Left ventricle myocardium inferior (tissue), 1 donor: ENCODE measurements at regions not wholly inside any gene's neighbourhood (a gene's known extent, or its start where the extent isn't known, plus 50 kb on each side); places are given as distances from the start of the nearest gene placed in this dataset.

Experiments
- DNase-seq: peaks from one replicate; pipeline ENCODE4 v3.0.0-alpha.2; 2020
- H3K27ac ChIP-seq: fragments of 200-600 bp; replicated peaks from 2 replicates; pipeline ENCODE4 v1.8.0; 2021
- H3K27me3 ChIP-seq: fragments of 200-600 bp; 2 replicates; pipeline ENCODE4 v1.8.0; 2021; ENCODE audit warnings: low read depth
- H3K36me3 ChIP-seq: fragments of 200-600 bp; 2 replicates; pipeline ENCODE4 v1.8.0; 2021
- H3K4me1 ChIP-seq: fragments of 200-600 bp; 2 replicates; pipeline ENCODE4 v1.8.0; 2021
- H3K4me3 ChIP-seq: fragments of 200-600 bp; 2 replicates; pipeline ENCODE4 v1.8.0; 2021; ENCODE audit warnings: mild to moderate bottlenecking, moderate library complexity
- H3K9me3 ChIP-seq: fragments of 200-600 bp; replicated peaks from 2 replicates; pipeline ENCODE4 v1.8.0; 2021
- intact Hi-C: fragments of 100-400 bp; cut with micrococcal nuclease; formaldehyde crosslinking; loops from one replicate; pipeline ENCODE4 v1.11.0; 2022
- TF ChIP-seq, protein P1 (sequence below): fragments of 200-600 bp; IDR thresholded peaks from 2 replicates; pipeline ENCODE4 v1.8.0; 2021; ENCODE audit warnings: antibody characterized with exemption, mild to moderate bottlenecking, borderline replicate concordance
- donor health status: DM: no; HTN: yes; CAD: no; lungs with severe emphysema.

DNA sequence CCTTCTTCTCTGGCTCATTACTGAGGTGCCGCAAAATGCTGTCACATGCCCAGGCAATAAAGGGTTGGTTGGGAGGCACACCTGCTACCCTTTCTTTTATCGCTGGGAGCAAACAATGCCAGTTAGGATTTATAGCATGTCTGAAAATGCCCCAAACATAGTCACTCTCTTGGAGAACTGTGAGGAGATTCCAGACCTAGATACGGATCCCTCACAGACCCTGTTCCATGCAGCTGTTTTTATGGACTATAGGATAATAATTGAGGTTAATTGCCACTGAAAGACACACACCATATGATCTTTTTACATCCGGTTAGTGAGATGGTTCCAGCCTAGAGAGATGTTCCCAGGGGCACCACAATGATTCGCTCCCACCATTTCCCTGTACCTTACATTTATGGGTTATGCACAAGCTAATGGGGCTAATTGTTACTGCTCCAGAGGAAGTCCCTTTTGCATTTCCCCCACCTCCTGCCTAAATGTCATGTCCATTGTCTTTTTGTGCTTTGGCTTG lies 318.1 kb downstream of the PIK3R1 start:
- H3K4me3 ChIP-seq: no peak overlapping the region

DNA sequence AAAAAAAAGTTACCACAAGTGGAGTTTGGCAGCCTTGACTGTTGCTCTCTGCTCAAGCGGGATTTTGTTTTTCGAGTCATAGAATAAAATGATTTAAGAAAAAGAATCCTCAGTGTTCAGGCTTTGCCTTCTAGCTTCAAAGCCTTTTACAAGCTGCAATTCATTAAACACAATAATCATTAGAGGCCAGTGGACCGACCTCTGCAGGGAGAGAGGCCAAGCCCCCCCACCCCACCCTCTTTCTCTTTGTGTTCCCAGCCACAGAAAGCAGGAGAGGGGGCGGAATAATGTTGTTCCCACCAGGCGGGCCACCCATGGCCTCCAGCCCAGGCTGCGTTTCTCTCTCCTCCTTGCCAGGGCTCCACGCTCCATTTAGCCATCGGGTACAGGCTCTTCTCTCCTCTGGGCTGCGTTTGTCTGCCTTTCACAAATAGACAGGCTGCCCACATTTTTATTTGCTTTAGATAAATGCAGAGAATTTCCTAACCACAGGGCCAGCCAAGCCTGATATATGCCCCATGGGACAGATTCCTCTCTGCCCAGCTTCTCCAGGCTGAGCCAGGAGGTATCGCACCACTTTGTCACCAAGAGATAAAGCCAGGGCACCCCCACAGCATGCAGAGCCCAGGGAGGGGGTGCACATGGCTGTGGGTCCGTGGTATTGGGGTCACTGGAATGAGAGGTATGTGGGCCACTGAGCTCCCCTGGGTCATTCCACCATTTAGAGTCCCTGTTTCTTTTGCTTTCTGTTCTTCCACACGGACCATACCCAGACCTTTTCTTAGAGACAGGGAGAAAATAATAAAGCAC lies 318.8 kb downstream of the PIK3R1 start:
- H3K27me3 ChIP-seq: no peaks in the 10 kb centered on the region
- no peaks in the 10 kb centered on the region for H3K36me3 ChIP-seq
- H3K27ac ChIP-seq: peak overlapping the region; percentile 56
- DNase-seq: peak; percentile 25
- H3K4me3 ChIP-seq: peak overlapping the region; percentile 22
- intact Hi-C loops: no loop called here
- H3K9me3 ChIP-seq: no peaks in the 10 kb centered on the region
- TF ChIP-seq, protein P1, sequence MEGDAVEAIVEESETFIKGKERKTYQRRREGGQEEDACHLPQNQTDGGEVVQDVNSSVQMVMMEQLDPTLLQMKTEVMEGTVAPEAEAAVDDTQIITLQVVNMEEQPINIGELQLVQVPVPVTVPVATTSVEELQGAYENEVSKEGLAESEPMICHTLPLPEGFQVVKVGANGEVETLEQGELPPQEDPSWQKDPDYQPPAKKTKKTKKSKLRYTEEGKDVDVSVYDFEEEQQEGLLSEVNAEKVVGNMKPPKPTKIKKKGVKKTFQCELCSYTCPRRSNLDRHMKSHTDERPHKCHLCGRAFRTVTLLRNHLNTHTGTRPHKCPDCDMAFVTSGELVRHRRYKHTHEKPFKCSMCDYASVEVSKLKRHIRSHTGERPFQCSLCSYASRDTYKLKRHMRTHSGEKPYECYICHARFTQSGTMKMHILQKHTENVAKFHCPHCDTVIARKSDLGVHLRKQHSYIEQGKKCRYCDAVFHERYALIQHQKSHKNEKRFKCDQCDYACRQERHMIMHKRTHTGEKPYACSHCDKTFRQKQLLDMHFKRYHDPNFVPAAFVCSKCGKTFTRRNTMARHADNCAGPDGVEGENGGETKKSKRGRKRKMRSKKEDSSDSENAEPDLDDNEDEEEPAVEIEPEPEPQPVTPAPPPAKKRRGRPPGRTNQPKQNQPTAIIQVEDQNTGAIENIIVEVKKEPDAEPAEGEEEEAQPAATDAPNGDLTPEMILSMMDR: no peak
- H3K4me1 ChIP-seq: peaks cover 19% of the 10 kb centered on the region

More for the DNA sequence above, 318.1 kb downstream of the PIK3R1 start:
- TF ChIP-seq, protein P1: no peak
- Histone ChIP-seq H3K27ac (peak overlapping the region; percentile 56), H3K36me3 (no peaks in the 10 kb centered on the region), H3K4me1 (peaks cover 19% of the 10 kb centered on the region), H3K9me3 (no peaks in the 10 kb centered on the region), H3K27me3 (no peaks in the 10 kb centered on the region)
- no peak for DNase-seq
- intact Hi-C loops: no loop called here

DNA sequence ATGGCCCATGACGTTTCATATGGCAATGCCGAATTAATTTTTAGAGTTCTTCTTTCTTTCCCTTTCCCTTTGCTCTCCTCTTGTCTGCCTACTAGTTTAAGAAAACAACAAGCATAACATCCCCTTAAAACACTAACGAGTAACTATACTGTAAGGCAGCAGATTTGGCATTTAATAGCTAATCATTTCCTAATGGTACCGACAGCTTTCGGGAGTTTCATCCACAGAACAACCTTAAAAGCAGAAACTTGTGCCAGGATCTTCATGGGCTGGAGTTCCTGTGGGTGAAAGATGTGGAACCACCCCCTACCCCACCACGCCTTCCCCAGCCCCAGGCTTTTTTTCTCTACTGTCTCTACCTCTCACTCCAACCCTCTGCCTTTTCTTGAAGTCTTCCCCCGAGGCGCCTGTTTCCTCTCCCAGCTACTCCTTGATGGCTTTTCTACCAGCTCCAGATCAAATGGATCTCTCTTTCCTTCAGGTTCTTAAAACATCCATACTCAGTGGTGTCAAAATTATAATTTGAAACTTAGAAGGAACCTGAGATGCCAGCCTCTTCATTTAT lies 319.5 kb downstream of the PIK3R1 start:
- Histone ChIP-seq H3K4me1 (peaks cover 19% of the 10 kb centered on the region), H3K27me3 (no peaks in the 10 kb centered on the region), H3K27ac (peak overlapping the region; percentile 56), H3K9me3 (no peaks in the 10 kb centered on the region), H3K4me3 (no peak overlapping the region), H3K36me3 (no peaks in the 10 kb centered on the region)
- TF ChIP-seq, protein P1: no peak
- DNase-seq: no peak
- intact Hi-C loops: no loop called here

DNA sequence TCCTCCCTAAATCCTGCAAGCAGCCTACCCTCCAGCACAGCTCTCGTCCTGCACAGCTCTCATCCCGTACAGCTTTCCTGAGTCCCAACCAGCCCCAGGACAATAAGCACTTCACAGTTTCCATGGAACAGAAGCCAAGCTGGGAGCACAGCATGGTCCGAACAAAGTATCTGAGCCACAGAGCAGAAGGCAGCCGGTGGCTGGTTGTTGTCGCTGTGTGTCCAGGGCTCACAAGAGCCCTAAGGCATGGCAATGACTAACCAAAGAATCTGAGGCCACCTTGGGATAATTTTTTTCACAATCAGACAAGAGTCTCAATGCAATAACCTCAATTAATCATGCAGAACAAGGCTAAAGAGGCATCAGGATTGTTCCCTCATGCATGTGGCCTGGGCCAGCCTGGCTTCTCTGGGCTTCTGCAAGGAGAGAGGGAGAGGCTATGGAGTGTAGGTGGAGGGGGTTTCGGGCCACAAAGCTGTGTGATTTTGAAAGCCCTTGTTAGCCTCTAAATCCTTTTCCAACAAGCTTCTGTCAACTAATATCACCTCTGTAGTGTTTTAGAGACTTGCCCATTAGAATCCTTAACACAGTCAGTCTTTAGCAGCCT lies 323.4 kb downstream of the PIK3R1 start:
- Histone ChIP-seq H3K4me1 (peaks cover 18% of the 10 kb centered on the region), H3K9me3 (no peaks in the 10 kb centered on the region), H3K27me3 (no peaks in the 10 kb centered on the region), H3K4me3 (no peak overlapping the region), H3K36me3 (no peaks in the 10 kb centered on the region), H3K27ac (no peak overlapping the region)
- no peak for DNase-seq
- TF ChIP-seq, protein P1: no peak
- intact Hi-C loops: no loop called here

DNA sequence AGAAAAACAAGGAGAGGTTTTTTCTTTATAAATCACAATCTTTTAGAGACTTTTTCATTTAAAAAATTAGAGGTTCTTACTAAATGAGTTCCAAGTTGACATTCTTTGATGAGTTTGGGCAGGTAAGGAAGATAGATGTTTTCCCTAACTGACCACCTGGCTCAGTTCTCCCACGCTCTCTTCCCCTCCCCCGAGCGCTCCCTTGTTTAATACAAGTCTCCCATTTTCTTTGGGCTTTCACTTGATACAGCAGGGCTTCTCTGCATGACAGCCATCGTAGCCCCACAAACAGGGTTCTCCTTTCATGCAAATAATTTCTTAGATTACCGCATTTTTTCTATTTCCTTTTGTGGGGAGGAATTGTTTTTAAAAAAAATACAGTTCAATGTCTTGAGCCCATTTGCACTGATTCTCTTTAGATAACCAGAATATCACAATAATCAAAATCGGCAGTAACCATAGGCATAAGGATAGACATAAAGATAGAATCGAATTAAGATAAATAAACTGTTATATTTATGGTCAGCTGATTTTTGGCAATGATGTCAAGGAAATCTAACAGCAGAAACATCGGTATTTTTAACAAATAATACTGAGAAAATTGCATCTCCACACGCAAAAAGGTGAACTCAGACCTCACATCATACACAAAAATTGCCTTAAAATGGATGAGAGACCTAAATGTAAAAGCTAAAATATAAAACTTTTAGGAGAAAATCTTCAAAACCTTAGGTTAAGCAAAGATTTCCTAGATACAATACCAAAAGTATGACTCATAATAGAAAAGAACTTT lies 325.4 kb downstream of the PIK3R1 start:
- TF ChIP-seq, protein P1: no peak
- Histone ChIP-seq H3K9me3 (no peaks in the 10 kb centered on the region), H3K4me3 (no peak overlapping the region), H3K27me3 (no peaks in the 10 kb centered on the region), H3K27ac (no peak overlapping the region), H3K4me1 (peaks cover 7% of the 10 kb centered on the region), H3K36me3 (no peaks in the 10 kb centered on the region)
- no peak for DNase-seq
- intact Hi-C loops: no loop called here
